Left ventricle myocardium superior (tissue), 1 donor: ENCODE measurements at regions not wholly inside any gene's neighbourhood (a gene's known extent, or its start where the extent isn't known, plus 50 kb on each side); places are given as distances from the start of the nearest gene placed in this dataset.

Source experiments
- ATAC-seq: fragments of 200-7000 bp; cut with Tn5 transposase; one replicate; pipeline ENCODE4 v1.9.1; 2020; ENCODE audit warnings: mild to moderate bottlenecking, moderate library complexity
- DNase-seq: peaks from one replicate; pipeline ENCODE4 v3.0.0-alpha.2; 2020
- intact Hi-C: fragments of 100-400 bp; cut with micrococcal nuclease; formaldehyde crosslinking; loops from one replicate; pipeline ENCODE4 v1.11.0; 2022
- donor health status: DM: no; HTN: yes; CAD: no; lungs with severe emphysema.

DNA sequence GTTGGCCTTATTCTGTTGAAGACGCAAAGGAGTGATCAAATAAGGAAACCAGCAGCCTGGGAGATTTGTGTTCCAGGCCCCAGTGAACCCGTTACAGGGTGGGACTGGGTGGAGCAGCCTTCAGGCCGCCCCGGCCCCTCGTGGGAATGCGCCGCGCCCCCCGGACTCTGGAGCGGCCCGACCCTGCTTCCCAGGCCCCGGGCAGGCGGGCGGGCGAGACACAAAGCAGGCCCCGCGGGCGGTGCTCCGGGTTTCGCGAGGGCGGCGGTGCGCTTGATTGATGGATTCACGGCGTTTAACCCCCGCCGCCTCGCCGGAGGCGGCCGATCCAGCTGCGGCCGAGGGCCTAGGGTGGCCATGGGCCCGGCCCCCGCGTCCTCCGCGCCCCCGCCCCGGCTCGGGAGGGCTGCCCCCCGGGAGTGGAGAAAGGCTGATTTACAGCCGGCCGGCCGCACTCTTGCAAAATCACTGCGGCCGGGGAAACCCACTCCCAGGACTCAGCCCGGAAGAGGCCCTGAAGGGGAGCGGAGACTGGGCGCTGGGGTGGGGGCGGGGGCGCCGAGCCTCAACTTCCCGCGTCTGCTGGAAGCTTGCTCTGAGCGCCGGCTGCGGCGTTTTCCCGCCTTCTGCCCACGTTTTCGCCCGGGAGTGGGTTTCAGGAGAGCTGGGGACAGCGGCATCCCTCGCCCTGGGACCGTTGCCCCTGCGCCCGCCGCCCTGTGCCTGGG is 299.6 kb upstream of the NFE2L3 start:
- DNase-seq (peak; percentile 48), ATAC-seq (peak; percentile 1)
- intact Hi-C loops, result loop anchor here (5.0 kb wide), 2 partner anchors 285 to 460 kb away; no protein-coding TSS in a partner anchor

GRCh38 chr7:25852939-25853271 is 299.1 kb upstream of the NFE2L3 start:
- intact Hi-C loops, result loop anchor here (5.0 kb wide), 2 partner anchors 286 to 461 kb away; no protein-coding TSS in a partner anchor
- no peak for ATAC-seq
- DNase-seq, result no peak

GRCh38 chr7:25853314-25853713 is 298.7 kb upstream of the NFE2L3 start:
- ATAC-seq, result no peak
- no peak for DNase-seq
- intact Hi-C loops, result loop anchor here (5.0 kb wide), 2 partner anchors 286 to 461 kb away; no protein-coding TSS in a partner anchor

DNA sequence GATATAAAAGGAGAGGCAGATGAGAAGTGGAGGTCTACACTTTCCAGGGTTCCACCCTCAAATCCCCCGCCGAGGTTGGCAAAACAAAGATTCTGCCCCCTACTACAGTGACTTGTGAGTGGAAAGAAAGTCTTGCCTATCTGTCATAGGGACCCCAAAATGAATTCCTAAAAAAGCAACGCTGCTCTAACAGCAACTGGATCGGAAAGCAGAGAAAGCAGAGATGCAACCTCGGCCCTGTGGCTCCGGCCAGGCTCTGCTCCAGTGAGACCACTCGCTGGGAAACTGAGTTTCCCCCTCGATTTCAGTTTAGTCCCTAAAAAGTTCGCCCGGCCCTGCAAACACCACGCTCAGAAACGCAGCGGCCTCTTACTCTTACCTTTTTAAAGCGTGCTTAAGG is 297.9 kb upstream of the NFE2L3 start:
- DNase-seq, result no peak
- intact Hi-C loops, result loop anchor here (5.0 kb wide), 2 partner anchors 287 to 462 kb away; no protein-coding TSS in a partner anchor

GRCh38 chr7:25854608-25855497 is 297.1 kb upstream of the NFE2L3 start:
- no peak for ATAC-seq
- DNase-seq, result no peak
- intact Hi-C loops, result loop anchor here (5.0 kb wide), 2 partner anchors 288 to 463 kb away; no protein-coding TSS in a partner anchor

More for the DNA sequence above, 297.9 kb upstream of the NFE2L3 start:
- no peak for ATAC-seq

- intact Hi-C loops, result no loop called here
- DNase-seq (no peak), ATAC-seq (no peak)
Observed at GRCh38 chr7:25855854-25856782, 295.9 kb upstream of the NFE2L3 start.

- DNase-seq, result no peak
- intact Hi-C loops, result no loop called here
- ATAC-seq, result no peak
Observed at GRCh38 chr7:25857376-25858067, 294.5 kb upstream of the NFE2L3 start.

GRCh38 chr7:25858200-25858524 is 293.8 kb upstream of the NFE2L3 start:
- intact Hi-C loops, result no loop called here
- DNase-seq (no peak), ATAC-seq (no peak)

GRCh38 chr7:25858525-25859411 is 293.2 kb upstream of the NFE2L3 start:
- intact Hi-C loops, result no loop called here

DNA sequence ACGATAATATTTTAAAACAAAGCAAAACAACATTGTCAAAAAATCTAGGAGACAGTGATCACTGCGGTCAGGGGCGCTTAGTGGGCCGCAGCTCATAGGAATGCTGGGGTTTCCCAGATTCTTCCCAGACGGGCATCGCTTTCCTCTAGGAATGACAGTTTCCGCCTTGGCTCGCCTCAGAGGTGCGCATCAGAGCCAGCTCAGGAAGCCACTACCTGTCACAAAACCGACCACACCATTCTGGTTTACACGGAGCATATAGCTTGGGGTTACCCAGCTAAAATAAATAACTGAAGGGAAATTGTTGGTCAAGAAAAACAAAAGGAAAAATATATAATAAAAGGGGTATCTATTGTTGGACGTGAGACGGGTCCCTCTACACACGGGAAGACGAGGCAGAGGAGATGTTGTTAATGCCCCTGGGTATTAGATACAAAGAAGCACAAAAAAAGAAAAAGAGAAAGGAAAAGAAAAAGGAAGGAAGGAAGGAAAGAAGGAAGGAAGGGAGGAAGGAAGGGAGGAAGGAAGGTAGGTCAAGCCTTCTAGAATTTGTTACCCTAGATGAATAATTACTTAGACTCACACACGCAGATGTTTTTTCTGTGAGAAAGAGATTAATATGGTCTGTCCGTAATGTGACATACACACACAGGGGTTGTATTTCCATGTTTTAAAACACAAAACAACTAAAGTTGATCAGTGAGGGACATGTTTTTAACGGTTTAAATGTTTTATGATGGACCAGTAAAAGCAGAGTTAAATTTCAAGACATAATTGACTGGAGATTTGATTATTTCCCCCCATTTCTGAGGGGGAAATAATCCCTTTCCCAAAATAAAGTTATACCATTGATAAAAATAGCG is 292.4 kb upstream of the NFE2L3 start:
- intact Hi-C loops, result no loop called here
- ATAC-seq, result no peak
- no peak for DNase-seq

More at GRCh38 chr7:25858525-25859411, 293.2 kb upstream of the NFE2L3 start:
- no peak for ATAC-seq
- DNase-seq, result peak; percentile 29

GRCh38 chr7:25860275-25861163 is 291.5 kb upstream of the NFE2L3 start:
- ATAC-seq, result no peak
- no peak for DNase-seq
- intact Hi-C loops, result no loop called here

- intact Hi-C loops, result no loop called here
- DNase-seq (no peak), ATAC-seq (no peak)
Observed at GRCh38 chr7:25861164-25861496, 290.9 kb upstream of the NFE2L3 start.

DNA sequence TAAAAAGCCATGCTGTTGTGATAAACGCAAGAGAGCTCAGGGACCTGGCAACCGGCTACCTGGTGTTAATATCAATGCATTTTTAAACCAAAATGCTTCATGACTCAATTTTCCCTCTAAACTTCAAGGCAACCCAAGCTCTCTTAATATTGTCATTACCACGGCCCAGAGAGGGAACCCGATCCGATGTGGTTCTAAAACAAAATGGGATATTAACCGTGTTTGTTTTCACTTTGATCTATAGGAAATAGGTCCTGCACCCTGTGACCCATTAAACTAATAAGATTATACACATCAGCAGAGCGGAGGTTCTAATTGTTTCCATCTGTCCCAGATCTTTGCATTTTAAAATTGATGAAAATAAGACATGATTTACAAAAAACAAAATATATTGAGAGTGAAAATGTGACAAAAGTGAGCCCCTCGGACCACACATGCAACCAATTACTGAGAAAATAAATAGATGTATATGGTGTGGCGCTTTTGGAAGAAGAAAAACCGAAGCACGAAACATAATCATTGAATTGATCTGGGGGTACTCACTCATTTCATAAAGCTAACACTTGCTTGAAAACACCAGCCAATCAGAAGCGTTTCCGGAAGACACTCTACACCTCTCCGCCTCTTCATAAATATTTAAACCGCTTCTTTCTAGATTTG is 290.3 kb upstream of the NFE2L3 start:
- intact Hi-C loops, result no loop called here
- DNase-seq (no peak), ATAC-seq (no peak)

DNA sequence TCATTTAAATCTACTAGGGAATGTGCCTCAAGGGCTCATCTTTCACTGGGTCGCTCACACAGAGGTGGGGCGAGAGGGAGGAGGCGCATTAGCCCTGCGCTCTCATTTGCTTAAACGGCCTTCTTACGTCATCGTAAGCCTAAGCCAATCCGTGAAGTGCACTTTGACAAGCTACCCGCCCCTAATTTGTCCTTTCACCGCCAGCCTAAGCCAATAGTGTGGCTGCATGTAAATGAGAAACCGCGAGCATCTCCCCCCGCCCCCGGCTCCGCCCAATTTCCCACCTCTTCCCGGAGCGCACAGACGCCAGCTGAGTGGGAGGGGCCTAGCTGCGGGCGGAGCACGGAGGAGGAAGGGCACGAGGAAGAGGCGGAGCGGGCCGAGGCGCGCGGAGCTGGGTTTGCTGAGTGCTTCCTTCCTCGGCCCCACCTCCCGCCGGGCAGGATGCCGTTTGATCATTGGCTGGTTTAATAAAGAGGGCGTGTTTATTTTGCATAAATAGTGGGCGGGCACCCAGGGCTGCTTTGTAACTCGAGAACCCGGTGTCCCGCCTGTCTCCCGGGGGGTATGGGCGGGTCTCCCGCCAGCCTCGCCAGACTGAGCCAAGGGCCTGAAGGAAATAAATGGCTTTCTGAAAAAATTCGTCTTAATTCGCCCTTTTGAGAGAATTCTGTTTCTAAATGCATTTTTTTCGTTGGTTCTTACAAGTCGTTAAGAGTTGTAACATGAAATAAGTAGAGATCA is 289.6 kb upstream of the NFE2L3 start:
- DNase-seq (peak; percentile 86), ATAC-seq (peak; percentile 90)
- intact Hi-C loops, result no loop called here
